22Rv1 (cell line): ENCODE measurements at regions not wholly inside any gene's neighbourhood (a gene's known extent, or its start where the extent isn't known, plus 50 kb on each side); places are given as distances from the start of the nearest gene placed in this dataset.

ENCODE experiments used
- ZFX ChIP-seq: fragments of 450-650 bp; IDR thresholded peaks from 2 replicates; pipeline ENCODE4 v1.6.1; 2017; ENCODE audit warnings: antibody characterized with exemption, borderline replicate concordance
- TF ChIP-seq, protein P1 (sequence below): fragments of 450-650 bp; IDR thresholded peaks from 2 replicates; pipeline ENCODE4 v1.5.1; 2017; ENCODE audit warnings: mild to moderate bottlenecking

DNA sequence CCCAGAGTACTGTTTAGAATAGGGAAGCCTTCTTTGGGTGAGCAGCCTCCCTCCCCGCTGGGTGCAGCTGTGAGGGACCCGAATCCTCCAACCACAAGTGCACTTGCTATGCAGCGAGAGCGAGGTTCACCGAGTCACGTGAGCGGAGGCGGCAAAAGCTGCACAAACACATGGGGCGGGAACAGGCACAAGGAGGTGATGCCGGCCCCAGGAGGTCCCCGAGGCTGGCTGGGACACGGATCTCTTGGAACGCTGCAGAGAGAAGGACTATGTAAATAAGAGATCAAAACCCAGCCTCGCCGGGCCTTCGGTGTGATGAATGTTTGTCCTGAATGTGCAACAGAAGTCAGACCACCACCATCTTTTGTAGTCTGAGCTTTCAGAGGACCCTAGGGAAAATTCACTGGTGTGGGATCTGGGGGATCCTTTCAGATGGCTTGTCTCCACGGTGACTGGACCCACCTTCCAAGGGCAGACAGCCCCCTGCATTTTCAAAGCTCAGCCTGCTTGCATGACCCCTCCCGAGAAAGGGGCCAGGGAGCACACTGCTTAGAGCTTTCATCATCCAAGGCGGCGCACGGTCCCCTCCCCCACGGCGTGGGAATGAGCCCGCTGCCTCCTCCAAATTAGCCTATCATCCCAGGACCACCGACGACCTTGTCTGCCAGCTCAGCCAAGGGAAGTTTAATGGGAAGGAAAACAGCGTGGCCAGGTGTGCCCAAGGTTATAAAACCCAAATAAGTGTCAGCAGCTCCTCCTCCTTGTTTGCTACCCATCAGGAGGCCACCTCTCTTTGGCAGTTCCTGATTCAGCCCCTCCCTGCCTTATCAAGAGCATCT lies 327.7 kb downstream of the CXCL12 start:
- TF ChIP-seq, protein P1, sequence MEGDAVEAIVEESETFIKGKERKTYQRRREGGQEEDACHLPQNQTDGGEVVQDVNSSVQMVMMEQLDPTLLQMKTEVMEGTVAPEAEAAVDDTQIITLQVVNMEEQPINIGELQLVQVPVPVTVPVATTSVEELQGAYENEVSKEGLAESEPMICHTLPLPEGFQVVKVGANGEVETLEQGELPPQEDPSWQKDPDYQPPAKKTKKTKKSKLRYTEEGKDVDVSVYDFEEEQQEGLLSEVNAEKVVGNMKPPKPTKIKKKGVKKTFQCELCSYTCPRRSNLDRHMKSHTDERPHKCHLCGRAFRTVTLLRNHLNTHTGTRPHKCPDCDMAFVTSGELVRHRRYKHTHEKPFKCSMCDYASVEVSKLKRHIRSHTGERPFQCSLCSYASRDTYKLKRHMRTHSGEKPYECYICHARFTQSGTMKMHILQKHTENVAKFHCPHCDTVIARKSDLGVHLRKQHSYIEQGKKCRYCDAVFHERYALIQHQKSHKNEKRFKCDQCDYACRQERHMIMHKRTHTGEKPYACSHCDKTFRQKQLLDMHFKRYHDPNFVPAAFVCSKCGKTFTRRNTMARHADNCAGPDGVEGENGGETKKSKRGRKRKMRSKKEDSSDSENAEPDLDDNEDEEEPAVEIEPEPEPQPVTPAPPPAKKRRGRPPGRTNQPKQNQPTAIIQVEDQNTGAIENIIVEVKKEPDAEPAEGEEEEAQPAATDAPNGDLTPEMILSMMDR = no peak
- no peak for TF ChIP-seq ZFX
